GM12892 (cell line): ENCODE measurements at regions not wholly inside any gene's neighbourhood (a gene's known extent, or its start where the extent isn't known, plus 50 kb on each side); places are given as distances from the start of the nearest gene placed in this dataset.

Source experiments
- DNase-seq: peaks from one replicate; pipeline ENCODE4 v3.0.0; 2011; ENCODE audit not compliant: insufficient read length
- FAIRE-seq: peaks from 2 replicates; lab custom pipeline; 2011; peaks lifted over from hg19 to GRCh38; lab: Jason Lieb, UNC
- POLR2A ChIP-seq: IDR thresholded peaks from 2 replicates; pipeline ENCODE4 v1.6.1; 2011; ENCODE audit warnings: low read depth, low read length, control low read depth
- POLR2AphosphoS5 ChIP-seq: IDR thresholded peaks from 2 replicates; pipeline ENCODE4 v1.6.1; 2011; ENCODE audit warnings: low read depth, low read length, control low read depth
- TAF1 ChIP-seq: IDR thresholded peaks from 2 replicates; pipeline ENCODE4 v1.6.1; 2011; ENCODE audit warnings: low read depth, mild to moderate bottlenecking, control low read depth, low read length, borderline replicate concordance

GRCh38 chr3:101049532-101049931, 56.3 kb upstream of the ABI3BP start:
- TF ChIP-seq POLR2AphosphoS5 = no peak
- no peak for TF ChIP-seq POLR2A
- TF ChIP-seq TAF1 = no peak
- DNase-seq (no peak), FAIRE-seq (no peak)

- TF ChIP-seq POLR2AphosphoS5 (no peak), TAF1 (no peak), POLR2A (no peak)
- DNase-seq (no peak), FAIRE-seq (no peak)
Observed at GRCh38 chr3:101043687-101044078, 50.5 kb upstream of the ABI3BP start.

- DNase-seq (no peak), FAIRE-seq (no peak)
- no peak for TF ChIP-seq TAF1
- no peak for TF ChIP-seq POLR2AphosphoS5
- no peak for TF ChIP-seq POLR2A
Observed at GRCh38 chr3:101042996-101043686, 49.9 kb upstream of the ABI3BP start.
